Stimulated activated CD4-positive, alpha-beta T cell treated with anti-CD3 and anti-CD28 coated beads, Interleukin-1b, Interleukin-23, amount 100 ng/mL, for 48 hours (primary cell): ENCODE measurements at regions not wholly inside any gene's neighbourhood (a gene's known extent, or its start where the extent isn't known, plus 50 kb on each side); places are given as distances from the start of the nearest gene placed in this dataset.
"Not testable (repeated sequence)": the region's sequence is repeated elsewhere in the genome, so short reads cannot be mapped to it uniquely, and the experiment has no call there.

Experiments
- DNase-seq: peaks from one replicate; pipeline ENCODE4 v3.0.0-alpha.2; 2020

- not testable (repeated sequence) for DNase-seq
These were observed 151.5 kb upstream of the SLC35G4 start for GRCh38 chr18:11457853-11458252.

- DNase-seq = no peak
These were observed 155.4 kb upstream of the SLC35G4 start for GRCh38 chr18:11454040-11454439.

GRCh38 chr18:11444169-11444568, 165.2 kb upstream of the SLC35G4 start:
- DNase-seq = not testable (repeated sequence)

- no peak for DNase-seq
These were observed 172.3 kb upstream of the SLC35G4 start for GRCh38 chr18:11437046-11437445.

GRCh38 chr18:11432360-11432811, 177.0 kb upstream of the SLC35G4 start:
- DNase-seq = no peak

- no peak for DNase-seq
These were observed 179.5 kb upstream of the SLC35G4 start for GRCh38 chr18:11429876-11430275.

- DNase-seq = no peak
These were observed 184.2 kb upstream of the SLC35G4 start for GRCh38 chr18:11425211-11425610.

GRCh38 chr18:11419338-11419737, 190.1 kb upstream of the SLC35G4 start:
- no peak for DNase-seq

GRCh38 chr18:11412811-11413210, 196.6 kb upstream of the SLC35G4 start:
- DNase-seq = no peak

- DNase-seq = no peak
These were observed 198.3 kb upstream of the SLC35G4 start for GRCh38 chr18:11411048-11411447.

GRCh38 chr18:11408555-11409065, 200.8 kb upstream of the SLC35G4 start:
- DNase-seq = no peak

- DNase-seq = no peak
These were observed 201.5 kb upstream of the SLC35G4 start for GRCh38 chr18:11407940-11408339.

- no peak for DNase-seq
These were observed 203.6 kb upstream of the SLC35G4 start for GRCh38 chr18:11405804-11406203.

- DNase-seq = no peak
These were observed 208.7 kb upstream of the SLC35G4 start for GRCh38 chr18:11400703-11401102.

- DNase-seq = no peak
These were observed 210.8 kb upstream of the SLC35G4 start for GRCh38 chr18:11398625-11399024.

GRCh38 chr18:11392980-11393885, 216.2 kb upstream of the SLC35G4 start:
- no peak for DNase-seq

GRCh38 chr18:11392292-11392691, 217.1 kb upstream of the SLC35G4 start:
- no peak for DNase-seq

- no peak for DNase-seq
These were observed 217.7 kb upstream of the SLC35G4 start for GRCh38 chr18:11391661-11392060.

GRCh38 chr18:11388755-11389680, 220.4 kb upstream of the SLC35G4 start:
- DNase-seq = no peak

- no peak for DNase-seq
These were observed 221.5 kb upstream of the SLC35G4 start for GRCh38 chr18:11387880-11388279.

- no peak for DNase-seq
These were observed 226.0 kb upstream of the SLC35G4 start for GRCh38 chr18:11383381-11383780.

- DNase-seq = no peak
These were observed 228.4 kb upstream of the SLC35G4 start for GRCh38 chr18:11380968-11381367.

- DNase-seq = no peak
These were observed 229.7 kb upstream of the SLC35G4 start for GRCh38 chr18:11379660-11380059.
